MG63 (cell line): ENCODE measurements at regions not wholly inside any gene's neighbourhood (a gene's known extent, or its start where the extent isn't known, plus 50 kb on each side); places are given as distances from the start of the nearest gene placed in this dataset.
"Not testable (repeated sequence)": the region's sequence is repeated elsewhere in the genome, so short reads cannot be mapped to it uniquely, and the experiment has no call there.

Experiments used
- DNase-seq: peaks from one replicate; pipeline ENCODE4 v3.0.0-alpha.2; 2020
- H3K27me3 ChIP-seq: fragments of 250-450 bp; sonication (Bioruptor Pico); 2 replicates; pipeline ENCODE4 v1.5.1; 2020; ENCODE audit warnings: mild to moderate bottlenecking, moderate library complexity
- H3K36me3 ChIP-seq: fragments of 250-450 bp; sonication (Bioruptor Pico); 2 replicates; pipeline ENCODE4 v1.5.1; 2020; ENCODE audit warnings: mild to moderate bottlenecking, moderate library complexity
- H3K4me3 ChIP-seq: fragments of 250-450 bp; sonication (Bioruptor Pico); 2 replicates; pipeline ENCODE4 v1.5.1; 2020; ENCODE audit warnings: mild to moderate bottlenecking, moderate library complexity
- H3K9me3 ChIP-seq: fragments of 250-450 bp; sonication (Bioruptor Pico); 2 replicates; pipeline ENCODE4 v1.5.1; 2020; ENCODE audit warnings: mild to moderate bottlenecking, moderate library complexity

DNA sequence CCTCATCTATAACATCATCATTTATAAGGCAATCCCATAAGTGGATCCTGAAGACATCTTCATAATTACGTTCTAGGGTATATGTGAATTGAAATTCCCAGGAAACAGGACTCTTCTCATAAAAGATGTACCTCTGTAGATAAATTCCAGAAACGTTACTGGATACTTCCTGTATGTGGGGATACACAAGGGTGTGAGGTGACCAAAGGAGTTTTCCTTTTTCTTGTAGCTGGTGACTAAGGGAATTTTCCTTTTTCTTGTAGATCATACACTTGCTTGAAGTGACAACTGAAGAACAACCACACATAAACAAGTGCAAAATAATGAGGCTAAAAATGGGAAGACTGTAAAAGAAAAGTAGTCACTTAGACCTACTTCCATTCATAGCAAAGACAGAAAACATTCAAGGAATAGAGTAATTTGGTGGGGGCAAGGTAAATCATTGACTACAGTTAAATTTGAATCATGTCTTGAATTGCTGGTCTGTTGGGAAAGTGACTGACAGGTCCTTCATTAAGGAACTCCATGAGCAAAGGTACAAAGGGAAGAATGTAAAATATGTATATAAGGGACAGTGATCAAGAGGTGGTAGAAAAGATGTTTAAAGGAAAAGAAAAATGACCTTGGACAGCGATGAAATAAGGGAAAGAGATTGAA lies 53.2 kb upstream of the UBE2E3 start:
- Histone ChIP-seq H3K9me3 (no peaks in the 10 kb centered on the region), H3K4me3 (no peak overlapping the region), H3K27me3 (no peaks in the 10 kb centered on the region), H3K36me3 (no peaks in the 10 kb centered on the region)
- DNase-seq: no peak

DNA sequence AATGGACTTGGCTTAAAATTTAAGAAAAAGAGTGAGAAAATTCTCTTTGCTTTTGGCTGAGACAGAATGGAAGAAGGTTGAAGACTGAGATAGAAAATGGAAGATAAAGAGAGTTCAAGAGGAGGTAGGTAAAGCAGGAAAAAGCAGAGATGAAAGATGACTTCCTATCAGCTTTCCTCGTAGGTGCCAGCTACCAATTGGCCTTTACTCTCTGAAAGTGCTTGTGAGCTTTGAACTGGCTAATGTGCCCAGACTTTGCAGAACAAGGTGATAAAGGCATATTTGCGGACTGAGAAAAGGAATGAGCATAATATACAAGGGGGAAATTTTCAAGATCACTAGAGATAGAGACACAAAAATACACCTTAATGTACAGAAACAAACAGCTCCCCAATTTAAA lies 54.7 kb upstream of the UBE2E3 start:
- H3K36me3 ChIP-seq: no peaks in the 10 kb centered on the region
- no peak overlapping the region for H3K4me3 ChIP-seq
- H3K9me3 ChIP-seq: no peaks in the 10 kb centered on the region
- no peak for DNase-seq
- H3K27me3 ChIP-seq: no peaks in the 10 kb centered on the region

GRCh38 chr2:180924063-180924462 lies 56.3 kb upstream of the UBE2E3 start:
- no peak for DNase-seq
- Histone ChIP-seq H3K4me3 (no peak overlapping the region), H3K27me3 (no peaks in the 10 kb centered on the region), H3K9me3 (no peaks in the 10 kb centered on the region), H3K36me3 (no peaks in the 10 kb centered on the region)

GRCh38 chr2:180910831-180911665 lies 69.4 kb upstream of the UBE2E3 start:
- H3K9me3 ChIP-seq: no peaks in the 10 kb centered on the region
- no peaks in the 10 kb centered on the region for H3K36me3 ChIP-seq
- no peaks in the 10 kb centered on the region for H3K27me3 ChIP-seq
- H3K4me3 ChIP-seq: no peak overlapping the region
- DNase-seq: peak; percentile 4

- Histone ChIP-seq H3K36me3 (no peaks in the 10 kb centered on the region), H3K4me3 (no peak overlapping the region), H3K9me3 (no peaks in the 10 kb centered on the region), H3K27me3 (no peaks in the 10 kb centered on the region)
- no peak for DNase-seq
Measured at GRCh38 chr2:180907731-180908130, 72.7 kb upstream of the UBE2E3 start.

GRCh38 chr2:180905461-180905860 lies 74.9 kb upstream of the UBE2E3 start:
- DNase-seq: no peak
- no peaks in the 10 kb centered on the region for H3K36me3 ChIP-seq
- H3K4me3 ChIP-seq: no peak overlapping the region
- H3K9me3 ChIP-seq: no peaks in the 10 kb centered on the region
- no peaks in the 10 kb centered on the region for H3K27me3 ChIP-seq

- no peak for DNase-seq
- no peaks in the 10 kb centered on the region for H3K9me3 ChIP-seq
- H3K36me3 ChIP-seq: no peaks in the 10 kb centered on the region
- no peaks in the 10 kb centered on the region for H3K27me3 ChIP-seq
- H3K4me3 ChIP-seq: no peak overlapping the region
Measured at GRCh38 chr2:180905002-180905401, 75.4 kb upstream of the UBE2E3 start.

- Histone ChIP-seq H3K27me3 (no peaks in the 10 kb centered on the region), H3K36me3 (no peaks in the 10 kb centered on the region), H3K4me3 (no peak overlapping the region), H3K9me3 (no peaks in the 10 kb centered on the region)
- DNase-seq: no peak
Measured at GRCh38 chr2:180901331-180901730, 79.1 kb upstream of the UBE2E3 start.

DNA sequence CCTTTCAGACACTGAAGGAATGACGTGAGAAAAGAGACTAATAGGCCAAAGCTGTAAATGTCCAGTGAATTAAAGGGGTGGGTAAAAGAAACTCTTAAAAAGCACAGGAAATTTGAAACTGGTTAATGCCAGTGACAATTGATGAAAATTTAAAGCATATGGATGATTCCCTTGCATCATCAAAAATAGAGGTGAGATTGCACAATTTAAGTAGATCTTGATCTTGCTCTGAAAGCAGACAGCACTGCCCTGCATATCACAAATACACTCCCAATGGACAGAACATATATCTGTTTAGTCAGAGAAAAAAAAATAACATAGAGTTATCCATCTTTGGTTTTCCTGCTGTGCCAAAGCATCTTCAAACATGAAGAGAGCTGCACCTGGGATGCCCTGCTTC lies 86.7 kb upstream of the UBE2E3 start:
- H3K9me3 ChIP-seq: no peaks in the 10 kb centered on the region

GRCh38 chr2:180892091-180892490 lies 88.3 kb upstream of the UBE2E3 start:
- no peaks in the 10 kb centered on the region for H3K27me3 ChIP-seq
- H3K4me3 ChIP-seq: no peak overlapping the region
- DNase-seq: no peak
- no peaks in the 10 kb centered on the region for H3K36me3 ChIP-seq
- H3K9me3 ChIP-seq: no peaks in the 10 kb centered on the region

More for the DNA sequence above, 86.7 kb upstream of the UBE2E3 start:
- Histone ChIP-seq H3K4me3 (no peak overlapping the region), H3K36me3 (no peaks in the 10 kb centered on the region), H3K27me3 (no peaks in the 10 kb centered on the region)
- DNase-seq: no peak

DNA sequence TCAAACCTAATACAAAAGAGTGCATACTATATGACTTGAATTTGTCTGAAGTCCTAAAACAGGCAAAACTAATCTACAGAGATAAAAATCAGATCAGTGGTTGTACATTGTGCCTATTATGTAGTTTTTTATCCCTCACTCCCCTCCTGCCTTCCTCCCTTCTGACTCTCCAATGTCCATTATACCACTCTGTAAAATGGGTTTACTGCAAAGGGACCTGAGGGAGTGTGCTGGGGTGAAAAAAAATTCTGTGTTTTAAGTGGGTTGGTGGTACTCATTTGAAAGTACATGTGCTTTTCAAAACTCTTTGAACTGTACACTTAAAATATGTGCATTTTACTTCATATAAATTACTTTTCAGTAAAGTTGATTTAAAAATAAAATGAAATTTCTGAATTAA lies 89.0 kb upstream of the UBE2E3 start:
- no peaks in the 10 kb centered on the region for H3K27me3 ChIP-seq
- no peaks in the 10 kb centered on the region for H3K36me3 ChIP-seq
- H3K9me3 ChIP-seq: no peaks in the 10 kb centered on the region
- DNase-seq: no peak
- H3K4me3 ChIP-seq: no peak overlapping the region

DNA sequence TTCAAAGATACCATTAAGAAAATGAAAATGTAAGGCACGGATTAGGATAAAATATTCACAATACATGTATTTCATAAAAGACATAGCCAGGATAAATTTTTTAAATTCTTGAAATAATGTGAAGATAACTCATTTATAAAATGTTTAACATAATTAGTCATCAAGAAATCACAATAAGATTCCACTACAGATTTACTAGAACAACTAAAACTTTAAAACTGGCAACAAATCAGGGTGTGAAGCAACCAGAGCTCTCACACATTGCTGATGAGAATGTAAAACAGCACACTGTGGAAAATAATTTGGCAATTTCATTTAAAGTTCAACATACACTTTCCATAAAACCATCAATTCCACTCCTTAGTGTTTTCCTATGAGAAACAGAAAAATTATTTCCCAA lies 89.6 kb upstream of the UBE2E3 start:
- no peak for DNase-seq
- Histone ChIP-seq H3K27me3 (no peaks in the 10 kb centered on the region), H3K4me3 (no peak overlapping the region), H3K9me3 (no peaks in the 10 kb centered on the region), H3K36me3 (no peaks in the 10 kb centered on the region)

GRCh38 chr2:180882959-180883358 lies 97.4 kb upstream of the UBE2E3 start:
- Histone ChIP-seq H3K36me3 (no peaks in the 10 kb centered on the region), H3K4me3 (no peak overlapping the region), H3K27me3 (no peaks in the 10 kb centered on the region), H3K9me3 (no peaks in the 10 kb centered on the region)
- no peak for DNase-seq

GRCh38 chr2:180876506-180876905 lies 103.9 kb upstream of the UBE2E3 start:
- Histone ChIP-seq H3K4me3 (no peak overlapping the region), H3K36me3 (no peaks in the 10 kb centered on the region), H3K27me3 (no peaks in the 10 kb centered on the region), H3K9me3 (no peaks in the 10 kb centered on the region)
- DNase-seq: no peak

DNA sequence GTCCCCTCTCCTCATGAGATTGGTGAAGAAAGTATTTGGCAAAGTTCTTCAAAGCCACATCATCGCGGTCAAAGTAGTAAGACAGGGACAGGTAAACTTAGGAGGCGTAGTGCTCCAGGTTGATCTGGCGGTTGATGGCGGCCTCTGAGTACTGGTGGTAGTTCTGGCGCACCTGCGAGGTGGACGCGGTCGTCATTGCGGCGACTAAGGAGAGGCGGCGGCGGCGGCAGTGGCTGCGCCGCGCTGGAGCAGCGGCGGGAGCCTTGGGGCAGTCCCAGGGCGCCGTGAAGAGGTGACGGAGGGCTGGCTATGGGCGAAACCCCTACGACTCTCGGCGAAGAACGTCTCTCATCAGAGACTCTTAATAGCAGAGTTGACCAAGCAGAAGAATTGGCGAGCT lies 107.2 kb upstream of the UBE2E3 start:
- H3K9me3 ChIP-seq: no peaks in the 10 kb centered on the region
- H3K4me3 ChIP-seq: no peak overlapping the region
- no peaks in the 10 kb centered on the region for H3K27me3 ChIP-seq
- DNase-seq: no peak
- no peaks in the 10 kb centered on the region for H3K36me3 ChIP-seq

GRCh38 chr2:180872781-180873180 lies 107.6 kb upstream of the UBE2E3 start:
- H3K4me3 ChIP-seq, H3K36me3 ChIP-seq, DNase-seq, H3K9me3 ChIP-seq, H3K27me3 ChIP-seq: not testable (repeated sequence)

GRCh38 chr2:180872255-180872654 lies 108.2 kb upstream of the UBE2E3 start:
- no peaks in the 10 kb centered on the region for H3K36me3 ChIP-seq
- no peaks in the 10 kb centered on the region for H3K27me3 ChIP-seq
- no peaks in the 10 kb centered on the region for H3K9me3 ChIP-seq
- no peak for DNase-seq
- H3K4me3 ChIP-seq: no peak overlapping the region

DNA sequence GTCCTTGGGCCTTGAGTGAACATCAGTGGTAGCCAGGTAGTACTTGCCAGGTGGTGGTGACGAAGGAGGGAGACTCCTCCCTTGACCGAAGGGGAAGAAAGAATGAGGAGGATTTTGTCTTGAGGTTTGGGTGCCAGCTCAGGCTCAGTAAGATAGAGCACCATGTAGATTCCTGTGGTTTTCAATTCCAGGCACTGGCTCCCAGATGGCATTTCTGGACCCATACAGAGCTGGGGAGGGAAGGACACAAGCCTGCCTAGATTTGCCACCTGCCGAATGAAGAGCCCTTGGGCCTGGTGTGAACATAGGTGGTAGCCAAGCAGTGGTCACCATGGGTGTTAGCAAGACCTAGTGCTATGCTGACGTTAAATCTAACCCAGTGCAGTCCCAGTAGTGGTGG lies 108.8 kb upstream of the UBE2E3 start:
- no peaks in the 10 kb centered on the region for H3K36me3 ChIP-seq
- H3K4me3 ChIP-seq: no peak overlapping the region
- no peak for DNase-seq
- no peaks in the 10 kb centered on the region for H3K9me3 ChIP-seq
- no peaks in the 10 kb centered on the region for H3K27me3 ChIP-seq
